DOHH2 (cell line): ENCODE measurements at regions not wholly inside any gene's neighbourhood (a gene's known extent, or its start where the extent isn't known, plus 50 kb on each side); places are given as distances from the start of the nearest gene placed in this dataset.

Source experiments
- CTCF ChIP-seq: fragments of 200-600 bp; sonication (generic); IDR thresholded peaks from one replicate; pipeline ENCODE4 v1.5.1; 2014; ENCODE audit warnings: antibody characterized with exemption, mild to moderate bottlenecking, low read depth, low read length; ENCODE audit not compliant: poor library complexity, severe bottlenecking
- EZH2phosphoT487 ChIP-seq: fragments of 200-600 bp; sonication (generic); IDR thresholded peaks from 2 replicates; pipeline ENCODE4 v1.6.1; 2017; ENCODE audit warnings: borderline replicate concordance, mild to moderate bottlenecking, antibody characterized with exemption, low read length, moderate library complexity, mixed read lengths

- no peak for TF ChIP-seq CTCF
- no peak for TF ChIP-seq EZH2phosphoT487
These were observed 631.0 kb upstream of the TMPRSS15 start for GRCh38 chr21:19034560-19034959.
